H4 (cell line): ENCODE measurements at regions not wholly inside any gene's neighbourhood (a gene's known extent, or its start where the extent isn't known, plus 50 kb on each side); places are given as distances from the start of the nearest gene placed in this dataset.

ENCODE experiments used
- DNase-seq: peaks from one replicate; pipeline ENCODE4 v3.0.0-alpha.2; 2015; ENCODE audit warnings: low spot score

DNA sequence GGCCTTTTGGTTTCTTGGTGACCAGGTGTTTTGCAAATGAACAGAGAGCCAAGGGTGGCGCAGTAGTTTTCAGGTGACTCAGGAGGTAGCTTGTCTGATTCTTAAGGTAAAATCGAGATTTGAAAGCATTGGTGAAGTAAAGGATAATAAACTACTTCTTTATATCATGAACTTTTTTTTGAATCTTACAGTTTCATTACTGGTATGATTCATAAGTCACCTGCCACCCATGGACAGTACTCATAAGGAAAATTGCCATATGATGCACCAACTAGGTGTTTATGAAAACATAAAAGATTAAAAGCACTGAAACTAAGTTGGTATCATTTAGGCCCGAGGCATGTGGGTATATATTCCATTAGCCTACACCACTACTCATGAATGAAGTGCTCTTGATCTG lies 84.1 kb upstream of the MGAT5 start:
- no peak for DNase-seq

DNA sequence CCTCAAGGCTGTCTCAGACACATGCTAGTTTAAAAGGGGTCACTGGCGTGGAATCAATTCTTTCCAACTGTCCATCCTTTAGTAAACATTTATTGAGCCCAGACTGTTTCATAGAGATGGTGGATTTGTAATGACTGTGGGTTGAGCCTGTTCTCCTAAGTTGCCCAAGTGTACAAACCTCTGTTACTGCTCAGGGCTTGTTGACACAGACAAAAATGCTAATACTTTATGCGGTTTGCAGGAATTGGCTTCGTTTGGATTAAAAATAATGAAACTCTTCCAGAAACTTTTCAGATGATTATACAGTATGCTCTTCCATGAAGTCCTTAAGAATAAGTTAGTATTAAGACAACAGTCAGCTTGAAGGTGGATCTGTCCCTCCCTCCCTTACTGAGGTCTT lies 83.6 kb upstream of the MGAT5 start:
- no peak for DNase-seq

GRCh38 chr2:134170700-134171099 lies 83.2 kb upstream of the MGAT5 start:
- no peak for DNase-seq

- DNase-seq = no peak
These were observed 80.4 kb upstream of the MGAT5 start for GRCh38 chr2:134173338-134174016.

DNA sequence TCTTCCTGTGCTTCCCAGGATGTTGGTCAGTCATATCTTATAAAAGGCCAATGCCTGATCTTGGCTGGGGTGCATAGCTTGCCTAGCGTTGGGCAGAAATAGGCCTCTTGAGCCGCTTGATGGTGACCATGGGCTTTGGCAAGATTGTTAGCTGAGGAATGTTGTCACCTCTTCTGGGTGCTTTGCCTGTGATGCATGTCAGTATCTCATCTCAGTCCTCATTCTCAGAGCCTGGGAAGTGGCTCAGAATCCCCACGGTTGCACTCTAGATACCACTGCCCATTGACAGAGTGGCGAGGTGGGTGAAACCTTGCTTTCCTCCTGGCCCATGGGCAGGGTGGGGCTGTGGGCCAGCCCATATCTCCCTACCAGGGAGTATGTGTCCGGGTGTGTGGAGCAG lies 79.2 kb upstream of the MGAT5 start:
- DNase-seq = no peak

- no peak for DNase-seq
These were observed 78.0 kb upstream of the MGAT5 start for GRCh38 chr2:134175834-134176233.

DNA sequence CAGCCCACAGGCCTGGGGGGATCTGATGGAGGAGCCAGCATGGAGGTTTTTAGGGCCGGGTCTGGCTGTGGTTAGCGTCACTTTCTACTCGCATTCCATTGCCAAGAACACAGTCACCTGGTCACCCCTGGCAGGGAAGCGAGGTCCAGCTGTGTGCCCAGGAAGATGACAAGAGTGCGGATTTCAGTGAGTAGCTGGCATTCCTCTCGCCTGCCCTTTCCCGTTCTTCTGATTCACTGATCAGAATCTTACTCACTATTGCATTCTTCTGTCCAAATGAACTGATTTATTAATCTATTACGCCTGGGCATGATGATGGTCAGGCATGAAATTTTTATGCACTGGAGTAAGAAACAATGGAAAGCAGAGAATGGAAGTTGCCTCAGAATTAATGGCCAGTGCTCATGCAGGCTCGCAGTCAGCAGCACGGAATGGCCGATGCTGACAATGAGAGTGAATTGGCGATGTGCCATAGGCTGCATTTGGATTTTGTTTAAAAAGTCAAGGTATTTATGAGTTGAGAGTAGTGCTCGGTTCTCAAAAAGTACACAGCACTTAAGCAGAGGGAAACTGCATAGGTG lies 76.4 kb upstream of the MGAT5 start:
- DNase-seq = no peak

DNA sequence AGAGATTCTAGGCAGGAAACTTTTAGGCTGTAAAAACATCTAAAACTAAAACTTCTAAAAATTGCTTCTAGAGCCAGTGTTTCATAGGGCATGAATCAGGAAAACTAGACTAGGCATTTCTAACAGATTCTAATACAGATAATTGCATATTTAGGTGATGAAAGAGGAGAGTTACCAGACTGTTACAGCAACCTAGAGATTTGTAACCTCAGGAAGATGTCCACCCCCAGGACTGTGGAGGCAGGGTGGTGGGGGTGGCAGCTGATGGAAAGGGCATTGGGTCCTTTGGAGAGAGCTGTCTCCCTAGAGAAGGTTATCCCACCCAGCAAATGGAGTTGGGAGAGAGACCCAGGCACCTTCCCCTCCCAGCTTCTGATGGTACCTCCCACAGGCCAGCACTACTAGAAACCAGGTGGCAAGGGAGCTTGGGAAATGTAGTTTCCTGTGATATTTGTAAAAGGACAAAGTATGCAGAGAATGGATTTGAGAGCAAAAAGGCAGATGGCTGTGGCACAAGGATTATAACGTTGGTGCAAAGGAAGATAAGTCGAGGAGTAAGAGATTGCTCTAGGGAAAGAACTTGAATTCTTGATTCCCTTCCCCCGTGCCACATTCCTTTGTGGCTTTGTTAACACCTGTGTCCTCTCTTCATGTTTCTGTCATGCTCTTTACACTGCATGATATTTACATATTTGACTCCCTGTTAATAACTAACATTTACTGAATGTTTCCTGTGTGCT lies 75.6 kb upstream of the MGAT5 start:
- no peak for DNase-seq

DNA sequence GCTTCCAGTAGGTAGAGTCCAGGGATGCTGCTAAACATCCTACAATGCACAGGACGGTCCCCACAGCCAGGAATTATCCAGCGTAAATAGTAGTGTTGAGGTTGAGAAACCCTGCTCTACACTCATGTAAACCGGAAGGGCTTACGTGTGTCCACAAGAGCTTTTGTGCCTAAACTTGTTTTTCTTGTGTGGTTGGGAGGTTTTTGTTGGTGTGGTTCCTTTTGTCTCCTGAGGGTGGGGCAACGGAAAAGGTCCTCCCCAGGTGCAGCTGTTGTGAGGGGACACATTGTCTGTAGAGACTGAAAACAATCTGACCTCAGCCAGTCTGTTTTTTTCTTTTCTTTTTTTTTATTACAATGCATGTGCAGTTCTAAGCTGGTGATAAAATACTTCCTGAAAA lies 72.7 kb upstream of the MGAT5 start:
- no peak for DNase-seq

DNA sequence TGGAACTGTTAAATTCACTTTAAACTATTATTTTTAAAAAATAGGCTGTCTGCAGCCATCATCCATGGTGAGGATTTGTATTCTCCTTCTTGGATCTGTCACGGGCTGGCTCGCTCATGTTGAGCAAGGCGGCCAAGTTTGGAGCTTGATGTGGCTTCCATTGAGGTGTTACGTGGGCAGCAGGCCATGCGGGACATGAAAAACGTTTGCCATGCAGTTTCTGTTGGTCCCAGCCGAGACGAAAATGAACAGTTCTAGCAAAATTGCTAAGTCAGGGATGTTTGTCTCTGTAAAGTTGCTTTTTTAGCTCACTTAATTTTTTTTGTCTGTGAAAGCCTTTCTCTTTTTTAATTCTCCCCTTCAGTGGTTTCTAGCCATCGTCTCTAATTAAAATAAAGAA lies 70.2 kb upstream of the MGAT5 start:
- no peak for DNase-seq

DNA sequence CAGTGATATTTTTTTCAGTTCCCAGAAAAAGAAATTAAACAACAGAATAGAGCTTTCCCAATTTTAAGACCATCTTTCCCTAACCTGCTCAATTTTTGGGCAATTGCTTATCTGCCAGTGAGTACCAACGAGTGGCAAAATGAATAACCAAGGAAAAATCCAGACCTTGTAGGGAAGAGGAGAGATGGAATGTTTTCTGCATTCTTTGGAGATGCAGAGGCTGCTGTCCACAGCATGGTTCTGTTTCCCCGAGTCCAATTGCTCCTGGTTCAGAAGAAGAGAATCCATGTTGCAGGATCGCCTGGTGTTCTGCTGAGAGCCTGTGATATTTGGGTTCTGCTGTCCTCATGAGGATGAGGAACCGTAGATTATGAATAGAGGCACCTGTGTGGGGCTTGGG lies 68.2 kb upstream of the MGAT5 start:
- no peak for DNase-seq

DNA sequence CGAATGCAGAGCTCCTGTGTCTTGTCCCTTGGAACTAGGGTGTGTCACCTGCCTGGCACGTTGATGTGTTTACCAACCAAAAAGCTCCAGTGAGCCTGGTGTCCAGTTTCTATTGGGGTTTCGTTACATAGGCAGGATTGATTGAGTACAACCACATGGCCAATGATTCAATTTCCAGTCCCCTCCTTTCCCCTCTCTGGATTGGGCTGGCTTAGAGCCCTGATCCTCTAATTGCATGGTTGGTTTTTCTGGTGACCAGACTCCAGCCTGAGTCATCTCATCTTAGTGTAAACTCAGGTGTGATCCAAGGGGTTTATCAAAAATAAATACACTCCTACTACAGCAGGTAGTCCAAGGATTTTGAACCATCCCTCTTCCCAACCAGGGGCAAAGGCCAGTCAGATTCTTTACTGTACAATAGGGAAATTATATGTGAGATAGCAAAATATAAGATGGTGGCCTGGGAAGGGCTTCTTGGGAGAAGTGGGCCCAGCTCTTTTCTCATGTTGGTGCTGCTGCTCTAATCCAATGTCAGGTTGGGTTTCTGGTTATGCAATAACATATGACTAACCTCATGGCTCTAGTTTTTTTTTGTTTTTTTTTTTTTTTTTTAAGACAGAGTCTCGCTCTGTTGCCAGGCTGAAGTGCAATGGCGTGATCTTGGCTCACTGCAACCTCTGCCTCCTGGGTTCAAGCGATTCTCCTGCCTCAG lies 64.7 kb upstream of the MGAT5 start:
- peak; percentile 75 for DNase-seq

DNA sequence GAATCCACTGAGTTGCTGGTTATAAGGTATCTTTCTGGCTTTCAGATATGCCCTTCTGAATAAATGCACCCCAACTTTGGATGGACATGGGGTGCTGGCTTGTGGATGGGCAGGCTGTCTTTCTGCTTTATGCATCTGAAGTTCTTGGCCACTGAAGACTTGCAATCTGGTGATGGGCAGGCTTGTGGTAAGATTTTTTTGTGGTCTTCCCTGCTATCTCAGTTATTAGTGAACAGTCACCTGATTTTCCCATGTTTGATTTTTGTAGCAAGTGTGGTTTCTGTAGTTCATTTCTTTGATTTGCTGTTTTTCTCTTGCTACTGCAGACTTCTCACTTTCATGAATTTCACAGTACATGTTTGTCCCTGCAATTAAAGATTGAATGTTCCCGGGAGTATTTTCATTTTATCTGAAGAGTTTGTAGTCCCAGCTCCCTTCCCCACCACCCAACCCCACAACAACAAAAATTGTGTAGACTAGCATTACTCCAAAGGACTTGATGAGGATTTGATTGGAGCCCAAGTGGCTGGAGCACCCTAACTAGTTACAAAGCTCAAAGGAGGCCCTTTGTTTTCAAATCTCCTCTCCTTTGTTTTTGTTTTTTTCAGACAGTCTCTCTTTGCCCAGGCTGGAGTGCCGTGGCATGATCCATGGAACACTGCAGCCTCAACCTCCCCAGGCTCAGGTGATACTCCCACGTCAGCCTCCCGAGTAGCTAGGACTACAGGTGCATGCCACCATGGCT lies 63.6 kb upstream of the MGAT5 start:
- DNase-seq = no peak

DNA sequence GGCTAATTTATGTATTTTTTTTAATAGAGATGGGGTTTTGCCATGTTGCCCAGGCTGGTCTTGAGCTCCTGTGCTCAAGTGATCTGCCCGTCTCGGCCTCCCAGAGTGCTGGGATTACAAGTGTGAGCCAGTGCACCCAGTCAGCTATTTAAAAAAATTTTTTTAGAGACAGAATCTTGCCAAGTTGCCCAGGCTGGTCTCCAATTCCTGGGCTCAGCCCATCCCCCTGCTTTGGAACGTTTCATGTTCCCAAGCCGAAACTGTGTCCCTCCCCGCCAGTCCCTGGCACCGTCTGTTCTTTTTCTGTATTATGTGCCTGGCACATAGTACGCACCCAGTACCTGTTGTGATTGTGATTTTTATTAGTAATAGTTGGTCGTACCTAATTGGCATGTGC lies 63.1 kb upstream of the MGAT5 start:
- no peak for DNase-seq

DNA sequence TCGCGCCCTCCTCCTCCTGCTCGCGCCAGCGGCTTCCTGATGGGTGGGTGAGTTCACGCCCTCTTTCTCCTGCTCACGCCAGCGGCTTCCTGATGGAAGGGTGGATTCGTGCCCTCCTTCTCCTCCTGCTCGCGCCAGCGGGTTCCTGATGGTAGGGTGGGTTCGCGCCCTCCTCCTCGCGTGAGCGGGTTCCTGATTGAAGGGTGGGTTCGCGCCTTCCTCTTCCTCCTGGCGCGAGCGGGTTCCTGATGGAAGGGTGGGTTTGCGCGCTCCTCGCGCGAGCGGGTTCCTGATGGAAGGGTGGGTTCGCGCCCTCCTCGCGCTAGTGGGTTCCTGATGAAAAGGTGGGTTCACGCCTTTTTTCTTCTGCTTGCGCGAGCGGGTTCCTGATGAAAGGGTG lies 62.0 kb upstream of the MGAT5 start:
- no peak for DNase-seq

GRCh38 chr2:134193006-134193405 lies 60.9 kb upstream of the MGAT5 start:
- DNase-seq = no peak

GRCh38 chr2:134194519-134194918 lies 59.4 kb upstream of the MGAT5 start:
- DNase-seq = no peak

DNA sequence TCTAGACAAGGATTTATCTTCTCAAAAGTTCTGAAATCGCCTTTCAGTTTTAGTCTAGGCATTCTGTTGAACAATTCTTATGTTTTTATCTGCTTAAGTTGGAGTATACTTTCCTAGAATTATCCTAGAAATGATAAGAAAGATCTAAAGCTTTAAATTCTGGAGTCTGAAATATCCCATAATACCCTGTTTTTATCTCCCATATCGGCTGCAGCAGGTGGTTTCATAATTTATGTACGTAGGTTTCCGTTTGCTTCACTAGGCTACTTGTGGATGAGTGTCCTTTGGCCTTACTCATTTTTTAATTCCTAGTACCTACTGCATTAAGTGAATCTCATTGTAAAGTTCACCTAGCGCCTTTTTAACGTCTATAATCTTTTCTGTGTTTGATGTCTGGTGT lies 58.5 kb upstream of the MGAT5 start:
- no peak for DNase-seq

GRCh38 chr2:134197445-134197844 lies 56.4 kb upstream of the MGAT5 start:
- DNase-seq = no peak

DNA sequence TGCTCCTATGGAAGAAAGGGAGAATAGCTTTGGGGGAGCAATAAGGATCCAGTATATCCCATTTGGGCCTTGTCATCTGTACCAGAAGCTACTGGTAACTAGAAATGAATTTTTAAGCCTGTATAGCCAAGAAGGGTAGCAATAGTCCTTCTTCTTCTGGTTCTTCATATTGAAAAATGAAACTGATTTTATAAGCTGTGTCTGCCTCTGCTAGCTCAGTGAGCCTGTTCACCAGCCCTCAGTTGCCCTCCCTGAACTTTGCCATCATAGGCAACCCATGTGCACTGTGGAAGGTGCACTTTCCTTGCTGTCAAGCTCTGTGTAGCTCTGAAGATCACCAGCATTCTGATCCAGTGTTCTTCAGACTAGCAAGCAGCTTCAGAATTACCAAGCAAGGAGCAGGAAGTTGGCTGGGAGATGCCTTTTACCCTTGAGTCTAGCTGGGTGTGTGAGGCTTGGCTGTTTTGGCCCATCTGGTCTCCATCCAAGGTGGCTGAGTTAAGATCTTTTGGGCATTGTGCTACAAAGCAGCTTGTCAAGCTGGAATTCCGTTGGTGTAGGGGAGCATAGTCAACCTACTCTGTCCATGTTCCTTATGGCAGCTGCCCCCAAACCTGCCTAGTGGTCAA lies 55.8 kb upstream of the MGAT5 start:
- DNase-seq = no peak

- no peak for DNase-seq
These were observed 54.7 kb upstream of the MGAT5 start for GRCh38 chr2:134199123-134199522.
